Left colon (tissue), 2 donors: ENCODE measurements at regions not wholly inside any gene's neighbourhood (a gene's known extent, or its start where the extent isn't known, plus 50 kb on each side); places are given as distances from the start of the nearest gene placed in this dataset.

Experiments used
- ATAC-seq: fragments of 200-7000 bp; cut with Tn5 transposase; one replicate; pipeline ENCODE4 v1.9.1; 2020; ENCODE audit warnings: mild to moderate bottlenecking, moderate library complexity
- DNase-seq, 2 donors: peaks; one replicate each; pipeline ENCODE4 v3.0.0-alpha.2; 2020
- intact Hi-C, 2 donors: fragments of 100-400 bp; cut with DNase I in 1 of 2; cut with micrococcal nuclease in 1 of 2; formaldehyde crosslinking; loops; one replicate each; pipeline versions ENCODE4 v1.11.2 to v1.14.0; 2022; cut with DNase I, micrococcal nuclease
- donor health status: DM: no; HTN: no; CAD: no.
- donor health status: DM: yes; HTN: yes; CAD: no.

- no peak for ATAC-seq
- DNase-seq = no peak
- intact Hi-C loops = no loop called here
Measured at GRCh38 chr1:106979371-106979770, 77.1 kb upstream of the PRMT6 start.

- no peak for ATAC-seq
- intact Hi-C loops = no loop called here
- no peak for DNase-seq
Measured at GRCh38 chr1:106980121-106980520, 76.4 kb upstream of the PRMT6 start.

DNA sequence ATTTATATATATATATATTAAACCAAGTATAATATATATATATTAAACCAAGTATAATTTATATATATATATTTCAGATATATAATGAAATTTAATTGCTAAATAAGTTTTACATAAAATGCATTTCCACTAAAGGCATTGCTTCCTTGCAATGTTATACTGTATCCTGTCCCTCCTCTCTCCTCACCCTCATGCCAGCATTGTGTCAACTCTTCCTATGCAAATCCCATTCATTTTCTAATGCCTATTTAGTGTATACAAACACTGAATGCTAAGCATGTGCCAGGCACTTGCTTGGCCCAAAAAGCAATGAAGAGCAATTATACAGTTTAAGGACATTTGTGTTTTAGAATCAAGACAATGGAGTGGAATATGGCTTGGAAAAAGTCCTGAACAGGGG is 71.7 kb upstream of the PRMT6 start:
- DNase-seq (no peak), ATAC-seq (no peak)
- intact Hi-C loops = no loop called here

DNA sequence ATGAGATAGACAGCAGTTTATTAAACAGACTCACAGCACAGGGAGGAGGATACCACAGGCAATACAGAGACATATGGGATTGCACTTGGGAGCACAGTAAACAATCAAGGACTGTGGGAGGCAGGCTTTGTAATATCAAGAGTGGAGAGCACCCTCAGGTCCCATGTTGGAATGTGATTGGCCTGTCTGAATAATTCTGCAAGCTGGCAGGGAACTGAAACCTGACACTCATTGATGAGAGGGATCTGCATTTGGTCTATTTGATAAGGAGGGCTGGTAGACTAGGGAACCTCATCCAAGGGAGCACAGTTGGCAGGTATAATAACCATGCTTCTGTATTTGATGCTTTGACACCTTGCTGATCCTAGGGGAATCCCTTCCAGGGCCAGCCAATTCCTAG is 69.9 kb upstream of the PRMT6 start:
- no peak for ATAC-seq
- intact Hi-C loops = no loop called here
- no peak for DNase-seq

GRCh38 chr1:106995970-106996369 is 60.5 kb upstream of the PRMT6 start:
- ATAC-seq = no peak
- no peak for DNase-seq
- intact Hi-C loops = no loop called here

DNA sequence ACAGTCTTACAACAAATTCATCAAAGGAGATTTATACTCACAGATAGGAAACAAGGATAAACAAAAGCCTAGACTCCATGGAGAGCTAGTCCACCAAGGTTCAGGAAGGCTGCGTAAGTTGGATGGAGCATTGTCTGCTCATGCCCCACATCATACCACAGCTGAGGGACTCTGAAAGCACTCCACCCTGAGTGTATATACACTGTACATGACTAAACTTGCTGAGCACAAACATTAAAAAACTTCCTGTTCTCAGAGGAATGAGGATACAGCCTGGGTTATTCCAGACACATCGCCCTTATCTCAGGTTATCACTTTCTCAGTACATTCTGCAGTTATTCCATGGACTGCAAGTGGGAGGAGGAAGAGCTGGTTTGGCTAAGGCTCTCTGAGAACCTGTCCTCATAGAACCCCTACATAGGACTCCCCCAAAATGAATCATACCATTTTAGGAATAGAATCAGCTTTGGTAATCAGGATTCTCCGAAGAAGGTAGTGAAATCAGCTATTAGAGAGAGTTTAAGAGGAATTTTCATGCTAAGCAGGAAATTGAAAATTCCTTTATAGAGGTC is 58.0 kb upstream of the PRMT6 start:
- intact Hi-C loops = no loop called here
- ATAC-seq (peak; percentile 87), DNase-seq (no peak)

- ATAC-seq (no peak), DNase-seq (no peak)
- intact Hi-C loops = no loop called here
Measured at GRCh38 chr1:107000902-107001301, 55.6 kb upstream of the PRMT6 start.

GRCh38 chr1:107003972-107004371 is 52.5 kb upstream of the PRMT6 start:
- intact Hi-C loops = no loop called here
- ATAC-seq (peak; percentile 89), DNase-seq (no peak)

- no peak for ATAC-seq
- intact Hi-C loops = no loop called here
Measured at GRCh38 chr1:107004421-107004820, 52.1 kb upstream of the PRMT6 start.

More at GRCh38 chr1:107004421-107004820, 52.1 kb upstream of the PRMT6 start:
- DNase-seq = no peak
